ENCODE measurements at regions not wholly inside any gene's neighbourhood (a gene's known extent, or its start where the extent isn't known, plus 50 kb on each side); places are given as distances from the start of the nearest gene placed in this dataset.

- TF ChIP-seq POLR2A (IDR thresholded peaks at IDR 0.05) = no peak
- TF ChIP-seq CTCF (IDR thresholded peaks at IDR 0.05) = no peak
Observed at GRCh38 chr6:140076105-140076504, 701.7 kb upstream of the CITED2 start.
